Nephron progenitor cell (in vitro differentiated cells): ENCODE measurements at regions not wholly inside any gene's neighbourhood (a gene's known extent, or its start where the extent isn't known, plus 50 kb on each side); places are given as distances from the start of the nearest gene placed in this dataset.

Source experiments
- DNase-seq: peaks from one replicate; pipeline ENCODE4 v3.0.0; 2021
- H3K27ac Mint-ChIP-seq: 2 replicates; pipeline ENCODE4 v1.8.0; 2021; ENCODE audit warnings: mild to moderate bottlenecking, moderate library complexity, mixed read lengths
- H3K27me3 Mint-ChIP-seq: 2 replicates; pipeline ENCODE4 v1.8.0; 2021; ENCODE audit warnings: mild to moderate bottlenecking, low read depth, mixed read lengths; ENCODE audit not compliant: poor library complexity
- H3K36me3 Mint-ChIP-seq: 2 replicates; pipeline ENCODE4 v1.8.0; 2021; ENCODE audit warnings: low read depth, mixed read lengths
- H3K4me1 Mint-ChIP-seq: 2 replicates; pipeline ENCODE4 v1.8.0; 2021; ENCODE audit warnings: mixed read lengths
- H3K4me3 Mint-ChIP-seq: 2 replicates; pipeline ENCODE4 v1.8.0; 2021; ENCODE audit warnings: mild to moderate bottlenecking, moderate library complexity, mixed read lengths
- H3K9me3 Mint-ChIP-seq: 2 replicates; pipeline ENCODE4 v1.8.0; 2021; ENCODE audit warnings: mild to moderate bottlenecking, moderate library complexity, mixed read lengths
- TF ChIP-seq, protein P1 (sequence below): fragments of 200-600 bp; sonication (generic); IDR thresholded peaks from 2 replicates; pipeline ENCODE4 v1.5.0; 2021; ENCODE audit warnings: antibody characterized with exemption

DNA sequence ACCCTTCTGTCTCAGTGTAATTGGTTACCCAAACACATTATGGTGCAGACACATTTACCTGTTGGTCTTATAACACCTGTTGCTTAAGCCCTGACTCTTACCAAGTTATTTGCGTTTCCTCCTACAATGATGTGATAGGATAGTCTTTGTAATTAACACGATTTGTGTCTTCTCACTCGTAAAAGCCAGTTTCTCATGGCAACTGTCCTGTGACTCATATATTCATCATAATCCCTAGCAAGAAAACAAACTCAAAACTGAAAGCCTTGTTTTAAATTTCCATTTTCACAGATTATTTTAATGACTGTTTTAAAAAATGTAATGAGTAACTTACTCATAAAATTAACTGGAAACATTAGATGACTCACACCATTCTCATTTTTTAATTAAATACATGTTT lies 495.2 kb downstream of the NLGN4X start:
- H3K36me3 Mint-ChIP-seq, result no peaks in the 10 kb centered on the region
- TF ChIP-seq, protein P1, sequence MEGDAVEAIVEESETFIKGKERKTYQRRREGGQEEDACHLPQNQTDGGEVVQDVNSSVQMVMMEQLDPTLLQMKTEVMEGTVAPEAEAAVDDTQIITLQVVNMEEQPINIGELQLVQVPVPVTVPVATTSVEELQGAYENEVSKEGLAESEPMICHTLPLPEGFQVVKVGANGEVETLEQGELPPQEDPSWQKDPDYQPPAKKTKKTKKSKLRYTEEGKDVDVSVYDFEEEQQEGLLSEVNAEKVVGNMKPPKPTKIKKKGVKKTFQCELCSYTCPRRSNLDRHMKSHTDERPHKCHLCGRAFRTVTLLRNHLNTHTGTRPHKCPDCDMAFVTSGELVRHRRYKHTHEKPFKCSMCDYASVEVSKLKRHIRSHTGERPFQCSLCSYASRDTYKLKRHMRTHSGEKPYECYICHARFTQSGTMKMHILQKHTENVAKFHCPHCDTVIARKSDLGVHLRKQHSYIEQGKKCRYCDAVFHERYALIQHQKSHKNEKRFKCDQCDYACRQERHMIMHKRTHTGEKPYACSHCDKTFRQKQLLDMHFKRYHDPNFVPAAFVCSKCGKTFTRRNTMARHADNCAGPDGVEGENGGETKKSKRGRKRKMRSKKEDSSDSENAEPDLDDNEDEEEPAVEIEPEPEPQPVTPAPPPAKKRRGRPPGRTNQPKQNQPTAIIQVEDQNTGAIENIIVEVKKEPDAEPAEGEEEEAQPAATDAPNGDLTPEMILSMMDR, result no peak

DNA sequence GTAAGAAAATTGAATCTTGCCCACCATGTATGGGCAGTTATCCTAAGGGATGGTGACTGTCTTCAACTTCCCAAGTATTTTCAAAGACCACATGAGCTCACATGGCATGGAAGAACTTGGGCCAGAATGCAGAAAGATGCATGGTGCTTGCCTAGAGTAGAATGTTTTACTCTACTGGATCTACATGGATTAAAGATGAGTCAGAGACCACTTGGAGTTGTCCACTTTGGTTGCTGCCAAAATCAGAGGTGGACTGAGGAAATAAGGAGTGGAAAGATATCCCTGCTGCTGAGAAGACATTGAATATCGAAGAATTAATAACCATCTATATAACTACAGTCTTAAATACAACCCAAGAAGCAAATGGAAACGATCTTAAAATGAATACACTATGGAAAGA lies 498.1 kb downstream of the NLGN4X start:
- peaks cover 11% of the 10 kb centered on the region for H3K9me3 Mint-ChIP-seq
- no peak overlapping the region for H3K27ac Mint-ChIP-seq
- no peak overlapping the region for H3K4me3 Mint-ChIP-seq
- no peaks in the 10 kb centered on the region for H3K36me3 Mint-ChIP-seq
- DNase-seq, result no peak
- peaks cover 13% of the 10 kb centered on the region for H3K4me1 Mint-ChIP-seq
- TF ChIP-seq, protein P1, result no peak
- H3K27me3 Mint-ChIP-seq, result peaks cover 2% of the 10 kb centered on the region

More for the DNA sequence above, 495.2 kb downstream of the NLGN4X start:
- DNase-seq, result no peak
- Mint-ChIP-seq H3K27me3 (peaks cover 2% of the 10 kb centered on the region), H3K4me3 (no peak overlapping the region), H3K27ac (no peak overlapping the region), H3K4me1 (no peaks in the 10 kb centered on the region), H3K9me3 (peaks cover 11% of the 10 kb centered on the region)

DNA sequence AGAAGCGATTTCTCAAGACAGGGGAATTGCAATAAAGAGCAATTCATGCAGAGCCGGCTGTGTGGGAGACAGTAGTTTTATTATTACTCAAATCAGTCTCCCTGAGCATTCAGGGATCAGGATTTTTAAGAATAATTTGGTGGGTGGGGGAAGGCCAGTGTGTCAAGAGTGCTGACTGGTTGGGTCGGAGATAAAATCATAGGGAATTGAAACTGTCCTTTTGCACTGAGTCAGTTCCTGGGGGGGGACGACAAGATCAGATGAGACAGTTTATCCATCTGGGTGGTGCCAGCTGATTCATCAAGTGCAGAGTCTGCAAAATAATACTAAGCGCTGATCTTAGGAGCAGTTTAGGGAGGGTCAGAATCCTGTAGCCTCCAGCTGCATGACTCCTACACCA lies 502.4 kb downstream of the NLGN4X start:
- Mint-ChIP-seq H3K27me3 (peaks cover 2% of the 10 kb centered on the region), H3K4me3 (no peak overlapping the region), H3K9me3 (no peaks in the 10 kb centered on the region), H3K4me1 (peaks cover 13% of the 10 kb centered on the region), H3K27ac (no peak overlapping the region), H3K36me3 (no peaks in the 10 kb centered on the region)
- DNase-seq, result no peak
- TF ChIP-seq, protein P1, result no peak

DNA sequence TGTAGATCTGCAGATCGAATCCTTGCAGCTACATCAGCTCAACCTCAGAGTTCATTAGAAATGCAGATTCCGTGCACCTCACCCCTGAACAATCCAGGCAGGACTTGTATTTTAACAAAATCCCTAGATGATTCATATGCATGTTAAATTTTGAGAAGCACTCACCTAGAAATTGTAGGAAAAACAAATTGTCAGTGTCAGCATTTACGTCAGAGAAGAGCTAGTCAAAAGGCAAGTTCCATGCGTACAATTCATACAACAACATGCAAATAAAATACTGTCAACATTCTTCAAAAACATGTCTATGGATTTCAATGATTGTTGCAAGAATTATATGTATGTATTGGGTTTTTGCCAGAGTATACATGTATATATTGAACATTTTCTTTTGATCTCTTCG lies 504.5 kb downstream of the NLGN4X start:
- TF ChIP-seq, protein P1, result no peak
- peaks cover 13% of the 10 kb centered on the region for H3K4me1 Mint-ChIP-seq
- no peak overlapping the region for H3K27ac Mint-ChIP-seq
- H3K36me3 Mint-ChIP-seq, result no peaks in the 10 kb centered on the region
- no peaks in the 10 kb centered on the region for H3K27me3 Mint-ChIP-seq
- H3K4me3 Mint-ChIP-seq, result no peak overlapping the region
- no peaks in the 10 kb centered on the region for H3K9me3 Mint-ChIP-seq
- DNase-seq, result no peak

DNA sequence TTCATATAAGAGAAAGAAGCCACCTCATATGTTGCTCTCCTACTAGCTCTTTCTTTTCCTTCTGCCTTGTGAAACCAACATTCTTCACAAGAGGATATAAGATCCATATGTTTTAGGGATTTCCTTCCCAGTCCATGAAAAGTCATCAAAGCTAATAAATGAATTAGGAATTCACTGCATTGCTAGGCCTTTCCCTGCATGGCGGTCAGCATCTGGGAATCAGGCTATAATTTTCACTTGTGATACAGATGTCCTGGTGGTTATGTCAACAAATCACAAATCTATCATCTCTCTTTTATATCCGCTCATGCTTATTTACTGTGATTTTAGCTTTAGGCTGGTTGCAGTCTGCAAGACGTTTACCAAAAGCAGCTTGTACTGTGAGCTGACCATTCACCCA lies 510.0 kb downstream of the NLGN4X start:
- Mint-ChIP-seq H3K27ac (no peak overlapping the region), H3K36me3 (no peaks in the 10 kb centered on the region), H3K27me3 (no peaks in the 10 kb centered on the region), H3K4me1 (no peaks in the 10 kb centered on the region), H3K9me3 (peaks cover 9% of the 10 kb centered on the region), H3K4me3 (no peak overlapping the region)
- TF ChIP-seq, protein P1, result no peak
- no peak for DNase-seq

DNA sequence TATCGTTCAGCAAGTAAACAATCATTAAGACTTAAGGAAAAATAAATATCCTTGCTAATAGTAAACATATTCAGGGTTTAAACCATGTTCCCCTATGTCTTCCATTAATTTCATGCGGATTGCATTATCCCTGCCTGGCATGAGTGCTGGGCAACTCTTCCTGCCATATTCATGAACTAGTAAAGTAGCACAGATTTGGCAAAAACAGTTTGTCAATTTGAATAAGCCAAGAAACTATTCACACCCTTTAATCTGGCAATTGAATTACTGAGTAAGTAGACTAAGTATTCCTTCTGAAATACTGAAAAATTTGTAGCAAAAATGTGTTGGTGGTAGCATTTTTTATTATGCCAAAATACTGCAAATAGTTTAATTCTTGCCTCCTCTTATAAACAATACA lies 512.0 kb downstream of the NLGN4X start:
- no peaks in the 10 kb centered on the region for H3K27me3 Mint-ChIP-seq
- H3K4me3 Mint-ChIP-seq, result no peak overlapping the region
- peaks cover 9% of the 10 kb centered on the region for H3K9me3 Mint-ChIP-seq
- H3K27ac Mint-ChIP-seq, result no peak overlapping the region
- H3K4me1 Mint-ChIP-seq, result no peaks in the 10 kb centered on the region
- DNase-seq, result no peak
- TF ChIP-seq, protein P1, result no peak
- no peaks in the 10 kb centered on the region for H3K36me3 Mint-ChIP-seq
